H9 (cell line): ENCODE measurements at regions not wholly inside any gene's neighbourhood (a gene's known extent, or its start where the extent isn't known, plus 50 kb on each side); places are given as distances from the start of the nearest gene placed in this dataset.

Experiments
- DNase-seq: peaks from one replicate; pipeline ENCODE4 v3.0.0-alpha.2; 2017
- H2AFZ ChIP-seq: one replicate; pipeline ENCODE4 v1.6.1; 2013; ENCODE audit warnings: mild to moderate bottlenecking, low read length, control low read depth, moderate library complexity
- H2AK5ac ChIP-seq: 2 replicates; pipeline ENCODE4 v1.6.1; 2013; ENCODE audit warnings: low read length, control low read depth, mixed read lengths; ENCODE audit not compliant: insufficient read length
- H2BK120ac ChIP-seq: one replicate; pipeline ENCODE4 v1.6.1; 2013; ENCODE audit warnings: low read depth, mild to moderate bottlenecking, low read length, control low read depth, inconsistent platforms; ENCODE audit not compliant: poor library complexity, severe bottlenecking
- H2BK12ac ChIP-seq: 2 replicates; pipeline ENCODE4 v1.6.1; 2013; ENCODE audit warnings: low read length, control low read depth, mixed read lengths, low read depth; ENCODE audit not compliant: insufficient read length
- H2BK15ac ChIP-seq: 2 replicates; pipeline ENCODE4 v1.6.1; 2013; ENCODE audit warnings: low read depth, low read length, control low read depth
- H2BK20ac ChIP-seq: one replicate; pipeline ENCODE4 v1.6.1; 2013; ENCODE audit warnings: low read depth, mild to moderate bottlenecking, low read length, control low read depth, inconsistent platforms; ENCODE audit not compliant: poor library complexity, severe bottlenecking
- H2BK5ac ChIP-seq: 2 replicates; pipeline ENCODE4 v1.6.1; 2013; ENCODE audit warnings: low read length, control low read depth, mixed read lengths; ENCODE audit not compliant: insufficient read length
- H3K14ac ChIP-seq: 2 replicates; pipeline ENCODE4 v1.6.1; 2013; ENCODE audit warnings: low read length, control low read depth; ENCODE audit not compliant: insufficient read depth
- H3K18ac ChIP-seq: 2 replicates; pipeline ENCODE4 v1.6.1; 2013; ENCODE audit warnings: low read depth, mild to moderate bottlenecking, mixed read lengths, low read length, control low read depth; ENCODE audit not compliant: insufficient read length
- H3K23ac ChIP-seq: 2 replicates; pipeline ENCODE4 v1.6.1; 2013; ENCODE audit warnings: low read length, control low read depth, mixed read lengths, low read depth; ENCODE audit not compliant: insufficient read length
- H3K23me2 ChIP-seq: 2 replicates; pipeline ENCODE4 v1.6.1; 2013; ENCODE audit warnings: low read depth, mild to moderate bottlenecking, mixed read lengths, low read length, control low read depth; ENCODE audit not compliant: insufficient read length, poor library complexity, severe bottlenecking
- H3K27ac ChIP-seq: 2 replicates; pipeline ENCODE4 v1.5.1; 2013; ENCODE audit warnings: low read length, control low read depth, mixed read lengths, low read depth; ENCODE audit not compliant: insufficient read length
- H3K27me3 ChIP-seq: 2 replicates; pipeline ENCODE4 v1.6.1; 2013; ENCODE audit warnings: low read length, control low read depth, inconsistent platforms; ENCODE audit not compliant: insufficient read depth
- H3K4ac ChIP-seq: 2 replicates; pipeline ENCODE4 v1.6.1; 2013; ENCODE audit warnings: low read depth, mild to moderate bottlenecking, control low read depth, inconsistent platforms, low read length, moderate library complexity
- H3K4me1 ChIP-seq: 2 replicates; pipeline ENCODE4 v1.6.1; 2013; ENCODE audit warnings: low read length, control low read depth, inconsistent platforms; ENCODE audit not compliant: insufficient read depth
- H3K4me2 ChIP-seq: 2 replicates; pipeline ENCODE4 v1.6.1; 2013; ENCODE audit warnings: low read length, control low read depth, mixed read lengths; ENCODE audit not compliant: insufficient read length, insufficient read depth
- H3K56ac ChIP-seq: 2 replicates; pipeline ENCODE4 v1.6.1; 2013; ENCODE audit warnings: low read depth, mild to moderate bottlenecking, mixed read lengths, low read length, control low read depth; ENCODE audit not compliant: insufficient read length
- H3K79me1 ChIP-seq: 2 replicates; pipeline ENCODE4 v1.6.1; 2013; ENCODE audit warnings: low read depth, mild to moderate bottlenecking, moderate library complexity, low read length, control low read depth, inconsistent platforms; ENCODE audit not compliant: insufficient read depth, poor library complexity, severe bottlenecking
- H3K79me2 ChIP-seq: 2 replicates; pipeline ENCODE4 v1.6.1; 2013; ENCODE audit warnings: low read length, control low read depth, inconsistent platforms; ENCODE audit not compliant: insufficient read depth
- H3K9ac ChIP-seq: 2 replicates; pipeline ENCODE4 v1.6.1; 2013; ENCODE audit warnings: low read length, control low read depth, mixed read lengths; ENCODE audit not compliant: insufficient read length; ENCODE audit errors: extremely low read depth
- H3K9me3 ChIP-seq: one replicate; pipeline ENCODE4 v1.6.1; 2013; ENCODE audit warnings: low read depth, low read length, inconsistent platforms; ENCODE audit not compliant: control insufficient read depth
- H3T11ph ChIP-seq: one replicate; pipeline ENCODE4 v1.6.1; 2013; ENCODE audit warnings: mild to moderate bottlenecking, low read length, control low read depth, inconsistent platforms
- H4K20me1 ChIP-seq: one replicate; pipeline ENCODE4 v1.6.1; 2013; ENCODE audit not compliant: control insufficient read depth, insufficient read length, insufficient read depth
- H4K5ac ChIP-seq: 2 replicates; pipeline ENCODE4 v1.6.1; 2013; ENCODE audit warnings: low read depth, mild to moderate bottlenecking, mixed read lengths, low read length, control low read depth; ENCODE audit not compliant: insufficient read length
- H4K8ac ChIP-seq: replicated peaks from 2 replicates; pipeline ENCODE4 v1.6.1; 2013; ENCODE audit warnings: low read length, control low read depth, mixed read lengths, low read depth; ENCODE audit not compliant: insufficient read length
- H4K91ac ChIP-seq: 2 replicates; pipeline ENCODE4 v1.6.1; 2013; ENCODE audit warnings: low read depth, mild to moderate bottlenecking, moderate library complexity, mixed read lengths, low read length, control low read depth; ENCODE audit not compliant: insufficient read length
- H3K27ac Mint-ChIP-seq, 3 experiments: 2 replicates in 2 of 3; 3 replicates in 1 of 3; pipeline ENCODE4 v1.8.0; 2020 to 2021; ENCODE audit warnings: mixed read lengths in 3 of 3, mild to moderate bottlenecking in 1 of 3, moderate library complexity in 1 of 3
- H3K27me3 Mint-ChIP-seq: 2 replicates; pipeline ENCODE4 v1.8.0; 2021; ENCODE audit warnings: low read depth, mild to moderate bottlenecking, moderate library complexity, mixed read lengths
- H3K36me3 Mint-ChIP-seq, 3 experiments: 2 replicates in 2 of 3; 3 replicates in 1 of 3; pipeline ENCODE4 v1.8.0; 2020 to 2021; ENCODE audit warnings: low read depth in 3 of 3, mixed read lengths in 3 of 3; ENCODE audit not compliant: insufficient read depth in 1 of 3
- H3K4me1 Mint-ChIP-seq, 2 experiments: 2 replicates each; pipeline ENCODE4 v1.8.0; 2020; ENCODE audit warnings: mixed read lengths in 2 of 2
- H3K4me3 Mint-ChIP-seq, 2 experiments: 2 replicates in 1 of 2; 3 replicates in 1 of 2; pipeline ENCODE4 v1.8.0; 2020 to 2021; ENCODE audit warnings: mild to moderate bottlenecking in 2 of 2, mixed read lengths in 2 of 2, moderate library complexity in 1 of 2
- H3K9me3 Mint-ChIP-seq, 2 experiments: 2 replicates in 1 of 2; 3 replicates in 1 of 2; pipeline ENCODE4 v1.8.0; 2020; ENCODE audit warnings: mild to moderate bottlenecking in 2 of 2, mixed read lengths in 2 of 2, moderate library complexity in 1 of 2
- WGBS: extraction: QIAGEN DNeasy Blood & Tissue Kit; methylation state at CpG from one replicate; pipeline ENCODE4 v1.1.7; 2013; ENCODE audit warnings: missing lambda C conversion rate, low lambda C conversion rate, mixed read lengths; ENCODE audit not compliant: insufficient read length; ENCODE audit errors: extremely low coverage; 5-methylcytosine and 5-hydroxymethylcytosine counted together
- TF ChIP-seq, protein P1 (sequence below): fragments of 200-600 bp; sonication (generic); conservative IDR thresholded peaks from 3 replicates; pipeline ENCODE4 v1.8.0; 2021; ENCODE audit warnings: antibody characterized with exemption, mild to moderate bottlenecking

- Histone ChIP-seq H3K9ac (no peak overlapping the region), H3K4ac (no peak overlapping the region), H2BK15ac (no peak overlapping the region), H4K91ac (no peak overlapping the region), H3K56ac (no peak overlapping the region), H2AFZ (no peak overlapping the region), H3K27me3 (no peaks in the 10 kb centered on the region), H4K8ac (no peak overlapping the region), H3K23me2 (no peaks in the 10 kb centered on the region), H3T11ph (no peak overlapping the region), H2BK20ac (no peak overlapping the region), H4K5ac (no peak overlapping the region), H2BK120ac (no peak overlapping the region), H2BK12ac (no peak overlapping the region), H2AK5ac (no peak overlapping the region), H3K18ac (no peak overlapping the region), H4K20me1 (peaks cover 2% of the 10 kb centered on the region), H3K27ac (no peak overlapping the region), H3K79me1 (no peaks in the 10 kb centered on the region), H2BK5ac (no peak overlapping the region), H3K4me2 (no peak overlapping the region), H3K9me3 (no peaks in the 10 kb centered on the region), H3K14ac (no peak overlapping the region), H3K23ac (no peak overlapping the region), H3K79me2 (no peaks in the 10 kb centered on the region), H3K4me1 (no peaks in the 10 kb centered on the region)
- Mint-ChIP-seq H3K36me3 (no peaks in the 10 kb centered on the region), H3K4me3 (no peak overlapping the region), H3K4me1 (no peaks in the 10 kb centered on the region), H3K9me3 (no peaks in the 10 kb centered on the region), H3K27me3 (peaks cover 9% of the 10 kb centered on the region), H3K27ac (no peak overlapping the region)
- no CpG with 5 or more reads among the region's 12 CpGs for WGBS
- TF ChIP-seq, protein P1, sequence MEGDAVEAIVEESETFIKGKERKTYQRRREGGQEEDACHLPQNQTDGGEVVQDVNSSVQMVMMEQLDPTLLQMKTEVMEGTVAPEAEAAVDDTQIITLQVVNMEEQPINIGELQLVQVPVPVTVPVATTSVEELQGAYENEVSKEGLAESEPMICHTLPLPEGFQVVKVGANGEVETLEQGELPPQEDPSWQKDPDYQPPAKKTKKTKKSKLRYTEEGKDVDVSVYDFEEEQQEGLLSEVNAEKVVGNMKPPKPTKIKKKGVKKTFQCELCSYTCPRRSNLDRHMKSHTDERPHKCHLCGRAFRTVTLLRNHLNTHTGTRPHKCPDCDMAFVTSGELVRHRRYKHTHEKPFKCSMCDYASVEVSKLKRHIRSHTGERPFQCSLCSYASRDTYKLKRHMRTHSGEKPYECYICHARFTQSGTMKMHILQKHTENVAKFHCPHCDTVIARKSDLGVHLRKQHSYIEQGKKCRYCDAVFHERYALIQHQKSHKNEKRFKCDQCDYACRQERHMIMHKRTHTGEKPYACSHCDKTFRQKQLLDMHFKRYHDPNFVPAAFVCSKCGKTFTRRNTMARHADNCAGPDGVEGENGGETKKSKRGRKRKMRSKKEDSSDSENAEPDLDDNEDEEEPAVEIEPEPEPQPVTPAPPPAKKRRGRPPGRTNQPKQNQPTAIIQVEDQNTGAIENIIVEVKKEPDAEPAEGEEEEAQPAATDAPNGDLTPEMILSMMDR, result no peak
- no peak for DNase-seq
Measured at GRCh38 chr1:4495809-4496208, 158.6 kb upstream of the AJAP1 start.
